DOHH2 (cell line): ENCODE measurements at regions not wholly inside any gene's neighbourhood (a gene's known extent, or its start where the extent isn't known, plus 50 kb on each side); places are given as distances from the start of the nearest gene placed in this dataset.

ENCODE experiments used
- H3F3A ChIP-seq: fragments of 200-600 bp; sonication (generic), shearing (Covaris generic); 2 replicates; pipeline ENCODE4 v1.6.0; 2016; ENCODE audit warnings: antibody characterized with exemption, mild to moderate bottlenecking; ENCODE audit not compliant: control insufficient read depth, insufficient read depth
- H3K27ac ChIP-seq: fragments of 200-600 bp; sonication (generic); 2 replicates; pipeline ENCODE4 v1.5.1; 2014; ENCODE audit warnings: low read depth, mild to moderate bottlenecking, low read length, moderate library complexity
- H3K27me3 ChIP-seq: fragments of 200-600 bp; sonication (generic); 2 replicates; pipeline ENCODE4 v1.6.1; 2014; ENCODE audit warnings: mild to moderate bottlenecking, low read length, mixed read lengths; ENCODE audit not compliant: control insufficient read depth
- H3K36me3 ChIP-seq: fragments of 200-600 bp; sonication (generic); 2 replicates; pipeline ENCODE4 v1.6.1; 2014; ENCODE audit warnings: mild to moderate bottlenecking, low read length, moderate library complexity, mixed read lengths; ENCODE audit not compliant: control insufficient read depth
- H3K4me1 ChIP-seq: fragments of 200-600 bp; sonication (generic); 2 replicates; pipeline ENCODE4 v1.6.1; 2014; ENCODE audit warnings: mild to moderate bottlenecking, low read length, mixed read lengths; ENCODE audit not compliant: control insufficient read depth
- H3K4me2 ChIP-seq: fragments of 200-600 bp; sonication (generic); 2 replicates; pipeline ENCODE4 v1.6.0; 2014; ENCODE audit warnings: mild to moderate bottlenecking, low read length, moderate library complexity
- H3K4me3 ChIP-seq: fragments of 200-600 bp; sonication (generic); 2 replicates; pipeline ENCODE4 v1.5.1; 2014; ENCODE audit warnings: mild to moderate bottlenecking, low read length, mixed read lengths
- H3K79me2 ChIP-seq: fragments of 200-600 bp; sonication (generic); 2 replicates; pipeline ENCODE4 v1.6.1; 2014; ENCODE audit warnings: mild to moderate bottlenecking, low read length, mixed read lengths; ENCODE audit not compliant: control insufficient read depth
- H3K9me2 ChIP-seq: fragments of 200-600 bp; sonication (generic); replicated peaks from 2 replicates; pipeline ENCODE4 v1.6.1; 2014; ENCODE audit warnings: mild to moderate bottlenecking, low read length, mixed read lengths; ENCODE audit not compliant: control insufficient read depth
- H3K9me3 ChIP-seq: fragments of 200-600 bp; sonication (generic); 2 replicates; pipeline ENCODE4 v1.6.1; 2014; ENCODE audit warnings: antibody characterized with exemption, low read length, mixed read lengths; ENCODE audit not compliant: control insufficient read depth, insufficient read depth
- H4K20me1 ChIP-seq: fragments of 200-600 bp; sonication (generic); 2 replicates; pipeline ENCODE4 v1.6.0; 2014; ENCODE audit warnings: low read depth, mild to moderate bottlenecking, antibody characterized with exemption, low read length, moderate library complexity; ENCODE audit not compliant: control insufficient read depth, insufficient read depth
- CTCF ChIP-seq: fragments of 200-600 bp; sonication (generic); IDR thresholded peaks from one replicate; pipeline ENCODE4 v1.5.1; 2014; ENCODE audit warnings: antibody characterized with exemption, mild to moderate bottlenecking, low read depth, low read length; ENCODE audit not compliant: poor library complexity, severe bottlenecking
- EZH2phosphoT487 ChIP-seq: fragments of 200-600 bp; sonication (generic); IDR thresholded peaks from 2 replicates; pipeline ENCODE4 v1.6.1; 2017; ENCODE audit warnings: borderline replicate concordance, mild to moderate bottlenecking, antibody characterized with exemption, low read length, moderate library complexity, mixed read lengths

- Histone ChIP-seq H3K4me3 (no peak overlapping the region), H4K20me1 (no peaks in the 10 kb centered on the region), H3F3A (no peaks in the 10 kb centered on the region), H3K4me1 (no peaks in the 10 kb centered on the region), H3K4me2 (no peak overlapping the region), H3K9me2 (no peaks in the 10 kb centered on the region), H3K27me3 (no peaks in the 10 kb centered on the region), H3K27ac (no peak overlapping the region), H3K9me3 (no peaks in the 10 kb centered on the region), H3K36me3 (no peaks in the 10 kb centered on the region), H3K79me2 (no peaks in the 10 kb centered on the region)
- no peak for TF ChIP-seq EZH2phosphoT487
- no peak for TF ChIP-seq CTCF
Observed at GRCh38 chr11:111135101-111135500, 110.4 kb upstream of the POU2AF2 start.

GRCh38 chr11:111128076-111128870 lies 117.3 kb upstream of the POU2AF2 start:
- Histone ChIP-seq H4K20me1 (no peaks in the 10 kb centered on the region), H3K4me3 (no peak overlapping the region), H3K27ac (no peak overlapping the region), H3K9me2 (no peaks in the 10 kb centered on the region), H3K9me3 (no peaks in the 10 kb centered on the region), H3K4me2 (no peak overlapping the region), H3F3A (no peaks in the 10 kb centered on the region), H3K27me3 (no peaks in the 10 kb centered on the region), H3K4me1 (peaks cover 9% of the 10 kb centered on the region), H3K79me2 (no peaks in the 10 kb centered on the region), H3K36me3 (no peaks in the 10 kb centered on the region)
- TF ChIP-seq CTCF (no peak), EZH2phosphoT487 (no peak)

- H3K27me3 ChIP-seq = no peaks in the 10 kb centered on the region
- TF ChIP-seq CTCF (no peak), EZH2phosphoT487 (no peak)
- no peaks in the 10 kb centered on the region for H3F3A ChIP-seq
- no peak overlapping the region for H3K27ac ChIP-seq
- no peaks in the 10 kb centered on the region for H4K20me1 ChIP-seq
- H3K9me3 ChIP-seq = no peaks in the 10 kb centered on the region
- no peaks in the 10 kb centered on the region for H3K9me2 ChIP-seq
- H3K36me3 ChIP-seq = no peaks in the 10 kb centered on the region
- H3K4me2 ChIP-seq = no peak overlapping the region
- H3K4me1 ChIP-seq = peaks cover 18% of the 10 kb centered on the region
- H3K79me2 ChIP-seq = no peaks in the 10 kb centered on the region
- H3K4me3 ChIP-seq = no peak overlapping the region
Observed at GRCh38 chr11:111124724-111125123, 120.8 kb upstream of the POU2AF2 start.
